Liver (tissue), 3 donors: ENCODE measurements at regions not wholly inside any gene's neighbourhood (a gene's known extent, or its start where the extent isn't known, plus 50 kb on each side); places are given as distances from the start of the nearest gene placed in this dataset.

ENCODE experiments used
- CTCF ChIP-seq: fragments of 150-350 bp; IDR thresholded peaks from 2 replicates; pipeline ENCODE4 v1.5.1; 2017; ENCODE audit warnings: improper control_type of control experiment, low read depth, low read length; ENCODE audit not compliant: missing input control
- FOXA2 ChIP-seq: IDR thresholded peaks from 2 replicates; pipeline ENCODE4 v1.6.1; 2016; ENCODE audit warnings: antibody characterized with exemption
- RAD21 ChIP-seq, 2 donors: IDR thresholded peaks; 2 replicates each; pipeline ENCODE4 v1.6.1; 2016; ENCODE audit warnings: antibody characterized with exemption in 2 of 2, mild to moderate bottlenecking in 2 of 2
- RXRA ChIP-seq, 2 donors: IDR thresholded peaks; 2 replicates each; pipeline ENCODE4 v1.6.1; 2017 to 2018; ENCODE audit warnings: antibody characterized with exemption in 2 of 2, mild to moderate bottlenecking in 1 of 2
- SP1 ChIP-seq: IDR thresholded peaks from 2 replicates; pipeline ENCODE4 v1.6.1; 2018; ENCODE audit warnings: antibody characterized with exemption, mild to moderate bottlenecking
- TAF1 ChIP-seq: conservative IDR thresholded peaks from 2 replicates; pipeline ENCODE4 v1.6.1; 2016; ENCODE audit warnings: antibody characterized with exemption, mild to moderate bottlenecking
- donor health status: healthy.
- donor health status: healthy.

GRCh38 chr14:89566180-89566579 is 149.1 kb upstream of the FOXN3 start:
- TF ChIP-seq CTCF (no peak), SP1 (no peak), RAD21 (IDR thresholded peaks at IDR 0.05) (no peak), TAF1 (no peak), RXRA (IDR thresholded peaks at IDR 0.05) (no peak), FOXA2 (no peak)
